Fibroblast of lung (primary cell): ENCODE measurements at regions not wholly inside any gene's neighbourhood (a gene's known extent, or its start where the extent isn't known, plus 50 kb on each side); places are given as distances from the start of the nearest gene placed in this dataset.

Experiments
- DNase-seq, 2 donors: peaks; one replicate each; pipeline versions ENCODE4 v3.0.0 to v3.0.0-alpha.2; 2010; ENCODE audit warnings: low read depth in 2 of 2
- H2AFZ ChIP-seq: 2 replicates; pipeline ENCODE4 v1.5.1; 2012; ENCODE audit warnings: low read length, control low read depth, inconsistent platforms
- H3K27ac ChIP-seq: 2 replicates; pipeline ENCODE4 v1.5.1; 2011; ENCODE audit warnings: low read length, control low read depth; ENCODE audit not compliant: insufficient read depth
- H3K27me3 ChIP-seq: 2 replicates; pipeline ENCODE4 v1.5.1; 2011; ENCODE audit warnings: mild to moderate bottlenecking, low read length; ENCODE audit not compliant: control insufficient read depth, insufficient read depth
- H3K36me3 ChIP-seq: 2 replicates; pipeline ENCODE4 v1.5.1; 2011; ENCODE audit warnings: low read length; ENCODE audit not compliant: control insufficient read depth, insufficient read depth
- H3K4me1 ChIP-seq: 2 replicates; pipeline ENCODE4 v1.5.1; 2011; ENCODE audit warnings: low read length; ENCODE audit not compliant: control insufficient read depth, insufficient read depth; ENCODE audit errors: extremely low read depth
- H3K4me2 ChIP-seq: 2 replicates; pipeline ENCODE4 v1.5.1; 2011; ENCODE audit warnings: low read length, control low read depth; ENCODE audit not compliant: insufficient read depth; ENCODE audit errors: extremely low read depth
- H3K4me3 ChIP-seq, 4 experiments: fragments of 200-600 bp in 1 of 4; sonication (generic) in 1 of 4; replicated peaks in 1 of 4; 2 replicates each; pipeline ENCODE4 v1.5.1; 2011 to 2016; ENCODE audit warnings: low read length in 4 of 4, low read depth in 3 of 4, mild to moderate bottlenecking in 3 of 4, control low read depth in 2 of 4, inconsistent platforms in 1 of 4, mixed read lengths in 1 of 4; ENCODE audit not compliant: insufficient read depth in 1 of 4; ENCODE audit errors: control extremely low read depth in 1 of 4
- H3K79me2 ChIP-seq: 2 replicates; pipeline ENCODE4 v1.5.1; 2012; ENCODE audit warnings: mild to moderate bottlenecking, low read length, inconsistent platforms; ENCODE audit not compliant: control insufficient read depth, insufficient read depth
- H3K9ac ChIP-seq: 2 replicates; pipeline ENCODE4 v1.5.1; 2011; ENCODE audit warnings: mild to moderate bottlenecking, low read length, control low read depth; ENCODE audit not compliant: insufficient read depth
- H3K9me3 ChIP-seq: 2 replicates; pipeline ENCODE4 v1.5.1; 2012; ENCODE audit warnings: low read depth, low read length; ENCODE audit not compliant: control insufficient read depth, insufficient read depth
- H4K20me1 ChIP-seq: 2 replicates; pipeline ENCODE4 v1.5.1; 2011; ENCODE audit warnings: low read length; ENCODE audit not compliant: control insufficient read depth, insufficient read depth; ENCODE audit errors: extremely low read depth
- EZH2 ChIP-seq: IDR thresholded peaks from 2 replicates; pipeline ENCODE4 v1.5.1; 2012; ENCODE audit warnings: low read length, control low read depth, mild to moderate bottlenecking; ENCODE audit errors: missing control alignments
- TF ChIP-seq, protein P1 (sequence below), 2 donors: IDR thresholded peaks in 1 of 2; conservative IDR thresholded peaks in 1 of 2; 1 replicate in 1 of 2; 2 replicates in 1 of 2; pipeline ENCODE4 v1.5.1; 2011 to 2012; ENCODE audit warnings: low read length in 2 of 2, control low read depth in 1 of 2, inconsistent platforms in 1 of 2, low read depth in 1 of 2, mild to moderate bottlenecking in 1 of 2

DNA sequence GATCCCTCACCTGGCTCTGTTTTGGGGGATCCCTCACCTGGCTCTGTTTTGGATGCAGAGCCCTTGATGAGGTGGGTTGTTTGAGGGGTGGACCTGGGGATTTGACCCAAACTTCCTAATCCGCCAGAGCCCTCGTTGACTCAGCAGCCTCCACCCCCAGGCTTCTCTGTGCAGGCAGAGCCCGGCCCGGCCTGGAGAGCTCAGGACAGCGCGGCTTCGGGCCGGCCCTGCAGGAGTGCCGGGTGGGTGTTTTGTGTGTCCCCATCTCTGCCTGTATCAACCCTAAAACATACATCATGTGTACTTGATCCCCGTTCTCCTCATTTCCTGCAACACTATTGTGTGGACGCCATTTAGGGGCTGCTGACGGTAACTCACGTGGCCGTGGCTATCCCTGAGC, 124.2 kb downstream of the SIK1 start:
- no peaks in the 10 kb centered on the region for H3K27me3 ChIP-seq
- H3K9ac ChIP-seq: no peak overlapping the region
- H3K79me2 ChIP-seq: no peaks in the 10 kb centered on the region
- no peaks in the 10 kb centered on the region for H3K4me1 ChIP-seq
- no peak overlapping the region for H3K4me2 ChIP-seq
- H4K20me1 ChIP-seq: no peaks in the 10 kb centered on the region
- no peak overlapping the region for H3K27ac ChIP-seq
- H3K4me3 ChIP-seq: no peak overlapping the region
- no peak for DNase-seq
- H2AFZ ChIP-seq: no peak overlapping the region
- no peaks in the 10 kb centered on the region for H3K9me3 ChIP-seq
- H3K36me3 ChIP-seq: no peaks in the 10 kb centered on the region
- TF ChIP-seq, protein P1, sequence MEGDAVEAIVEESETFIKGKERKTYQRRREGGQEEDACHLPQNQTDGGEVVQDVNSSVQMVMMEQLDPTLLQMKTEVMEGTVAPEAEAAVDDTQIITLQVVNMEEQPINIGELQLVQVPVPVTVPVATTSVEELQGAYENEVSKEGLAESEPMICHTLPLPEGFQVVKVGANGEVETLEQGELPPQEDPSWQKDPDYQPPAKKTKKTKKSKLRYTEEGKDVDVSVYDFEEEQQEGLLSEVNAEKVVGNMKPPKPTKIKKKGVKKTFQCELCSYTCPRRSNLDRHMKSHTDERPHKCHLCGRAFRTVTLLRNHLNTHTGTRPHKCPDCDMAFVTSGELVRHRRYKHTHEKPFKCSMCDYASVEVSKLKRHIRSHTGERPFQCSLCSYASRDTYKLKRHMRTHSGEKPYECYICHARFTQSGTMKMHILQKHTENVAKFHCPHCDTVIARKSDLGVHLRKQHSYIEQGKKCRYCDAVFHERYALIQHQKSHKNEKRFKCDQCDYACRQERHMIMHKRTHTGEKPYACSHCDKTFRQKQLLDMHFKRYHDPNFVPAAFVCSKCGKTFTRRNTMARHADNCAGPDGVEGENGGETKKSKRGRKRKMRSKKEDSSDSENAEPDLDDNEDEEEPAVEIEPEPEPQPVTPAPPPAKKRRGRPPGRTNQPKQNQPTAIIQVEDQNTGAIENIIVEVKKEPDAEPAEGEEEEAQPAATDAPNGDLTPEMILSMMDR (conservative IDR thresholded peaks at IDR 0.05 in 1 of 2, IDR thresholded peaks at IDR 0.05 in 1 of 2; ENCODE audit: low read depth in 1 of 2, low read length in 2 of 2): no peak
- TF ChIP-seq EZH2: no peak

DNA sequence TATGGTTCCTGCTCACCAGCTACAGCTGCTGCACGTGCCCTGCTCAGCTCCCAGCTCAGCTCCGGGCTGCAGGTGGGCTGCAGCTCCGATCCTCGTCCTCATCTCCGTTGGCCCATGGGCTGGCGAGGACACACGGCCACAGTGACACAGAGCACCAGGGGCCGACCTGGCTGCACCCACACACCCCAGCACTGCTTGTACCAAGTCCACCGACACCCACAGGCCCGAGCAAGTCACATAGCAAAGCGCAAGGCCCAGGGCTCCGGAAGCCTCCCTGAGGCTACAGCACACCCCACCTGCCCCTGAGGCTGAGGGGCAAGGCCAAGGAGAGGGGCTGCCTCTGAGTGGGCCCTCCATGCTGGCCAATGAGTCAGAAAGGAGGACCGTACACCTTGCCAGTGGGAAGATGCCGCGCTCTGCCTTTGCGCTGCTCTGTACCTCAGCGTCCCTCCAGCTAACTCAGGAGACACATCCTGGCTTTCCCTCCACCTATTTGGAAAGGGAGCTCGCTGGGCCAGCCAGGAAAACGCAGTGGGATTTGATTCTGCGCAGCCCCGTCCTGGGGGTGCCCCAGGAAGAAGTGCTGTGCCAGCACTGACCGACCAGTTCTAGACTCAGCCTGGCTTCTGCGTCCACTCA, 124.8 kb downstream of the SIK1 start:
- no peaks in the 10 kb centered on the region for H3K4me1 ChIP-seq
- TF ChIP-seq, protein P1 (conservative IDR thresholded peaks at IDR 0.05 in 1 of 2, IDR thresholded peaks at IDR 0.05 in 1 of 2; ENCODE audit: low read depth in 1 of 2, low read length in 2 of 2): no peak
- no peak for TF ChIP-seq EZH2

DNA sequence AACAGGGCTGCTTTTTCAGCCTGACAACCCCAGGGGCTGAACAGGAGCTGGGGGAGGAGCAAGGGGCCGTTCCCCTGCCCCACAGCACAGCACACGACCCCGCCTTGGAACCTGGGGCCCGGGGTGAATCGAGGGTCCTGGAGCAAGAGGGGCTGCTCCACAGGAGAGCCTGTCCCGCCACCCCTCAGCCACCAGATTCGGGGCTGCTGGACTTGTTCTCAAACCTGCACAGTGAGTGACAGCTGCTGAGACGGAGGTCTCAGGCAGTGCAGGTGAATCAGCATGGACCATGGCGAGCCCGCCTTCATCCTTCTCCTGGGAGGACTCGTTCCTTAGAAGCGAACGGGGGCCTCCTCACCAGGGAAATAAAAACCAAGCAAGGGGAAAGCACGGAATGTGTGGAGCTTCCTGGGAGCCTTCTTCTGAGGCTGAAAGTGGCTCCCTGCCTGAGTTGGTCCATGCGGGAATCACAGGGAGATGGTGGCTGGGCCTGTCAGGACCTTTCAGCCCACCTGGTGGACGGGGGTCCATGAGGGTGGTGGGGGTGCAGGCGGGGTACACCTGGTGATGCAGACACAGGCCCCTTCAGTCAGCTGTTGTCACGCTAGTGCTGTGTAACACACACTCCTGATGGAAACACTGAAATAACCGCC, 125.4 kb downstream of the SIK1 start:
- no peaks in the 10 kb centered on the region for H3K9me3 ChIP-seq

More for the DNA sequence above, 124.8 kb downstream of the SIK1 start:
- Histone ChIP-seq H3K27me3 (no peaks in the 10 kb centered on the region), H4K20me1 (no peaks in the 10 kb centered on the region), H3K36me3 (no peaks in the 10 kb centered on the region), H3K9ac (no peak overlapping the region), H3K4me2 (no peak overlapping the region), H3K9me3 (no peaks in the 10 kb centered on the region), H3K79me2 (no peaks in the 10 kb centered on the region), H3K27ac (no peak overlapping the region), H2AFZ (no peak overlapping the region), H3K4me3 (no peak overlapping the region)
- no peak for DNase-seq

More for the DNA sequence above, 125.4 kb downstream of the SIK1 start:
- no peaks in the 10 kb centered on the region for H4K20me1 ChIP-seq
- no peak overlapping the region for H3K9ac ChIP-seq
- no peak for DNase-seq
- TF ChIP-seq, protein P1 (conservative IDR thresholded peaks at IDR 0.05 in 1 of 2, IDR thresholded peaks at IDR 0.05 in 1 of 2; ENCODE audit: low read depth in 1 of 2, low read length in 2 of 2): no peak
- TF ChIP-seq EZH2: no peak
- no peak overlapping the region for H3K27ac ChIP-seq
- no peaks in the 10 kb centered on the region for H3K79me2 ChIP-seq
- H3K4me2 ChIP-seq: no peak overlapping the region
- H3K4me3 ChIP-seq: no peak overlapping the region
- H2AFZ ChIP-seq: no peak overlapping the region
- no peaks in the 10 kb centered on the region for H3K4me1 ChIP-seq
- H3K36me3 ChIP-seq: no peaks in the 10 kb centered on the region
- H3K27me3 ChIP-seq: no peaks in the 10 kb centered on the region
